HFF-Myc (cell line): ENCODE measurements at regions not wholly inside any gene's neighbourhood (a gene's known extent, or its start where the extent isn't known, plus 50 kb on each side); places are given as distances from the start of the nearest gene placed in this dataset.

Source experiments
- DNase-seq: peaks from one replicate; pipeline ENCODE4 v3.0.0-alpha.2; 2011; ENCODE audit warnings: low read depth; ENCODE audit errors: extremely low read depth
- H3K4me3 ChIP-seq: replicated peaks from 2 replicates; pipeline ENCODE4 v1.5.1; 2011; ENCODE audit warnings: low read depth, mild to moderate bottlenecking, control low read depth, low read length
- TF ChIP-seq, protein P1 (sequence below): IDR thresholded peaks from 2 replicates; pipeline ENCODE4 v1.5.1; 2012; ENCODE audit warnings: mild to moderate bottlenecking, low read depth, low read length, control low read depth; ENCODE audit errors: missing control alignments

DNA sequence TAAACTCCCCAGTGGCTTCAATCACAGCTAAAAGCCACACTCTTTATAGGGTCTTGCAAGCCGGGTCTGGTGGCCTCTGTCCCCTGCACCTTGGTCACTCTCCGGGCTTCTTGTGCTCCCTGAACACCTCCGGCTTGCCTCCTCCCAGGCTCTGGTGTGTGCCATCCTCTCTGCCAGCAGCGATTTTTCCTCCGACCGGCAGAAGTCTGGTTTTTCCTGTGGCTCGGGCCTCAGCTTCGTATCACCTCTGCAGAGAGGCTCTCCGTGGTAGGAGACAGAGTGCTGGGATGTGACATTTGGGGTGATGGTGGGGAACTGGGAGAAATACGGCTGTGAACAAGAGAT is 58.8 kb upstream of the HPCAL1 start:
- TF ChIP-seq, protein P1, sequence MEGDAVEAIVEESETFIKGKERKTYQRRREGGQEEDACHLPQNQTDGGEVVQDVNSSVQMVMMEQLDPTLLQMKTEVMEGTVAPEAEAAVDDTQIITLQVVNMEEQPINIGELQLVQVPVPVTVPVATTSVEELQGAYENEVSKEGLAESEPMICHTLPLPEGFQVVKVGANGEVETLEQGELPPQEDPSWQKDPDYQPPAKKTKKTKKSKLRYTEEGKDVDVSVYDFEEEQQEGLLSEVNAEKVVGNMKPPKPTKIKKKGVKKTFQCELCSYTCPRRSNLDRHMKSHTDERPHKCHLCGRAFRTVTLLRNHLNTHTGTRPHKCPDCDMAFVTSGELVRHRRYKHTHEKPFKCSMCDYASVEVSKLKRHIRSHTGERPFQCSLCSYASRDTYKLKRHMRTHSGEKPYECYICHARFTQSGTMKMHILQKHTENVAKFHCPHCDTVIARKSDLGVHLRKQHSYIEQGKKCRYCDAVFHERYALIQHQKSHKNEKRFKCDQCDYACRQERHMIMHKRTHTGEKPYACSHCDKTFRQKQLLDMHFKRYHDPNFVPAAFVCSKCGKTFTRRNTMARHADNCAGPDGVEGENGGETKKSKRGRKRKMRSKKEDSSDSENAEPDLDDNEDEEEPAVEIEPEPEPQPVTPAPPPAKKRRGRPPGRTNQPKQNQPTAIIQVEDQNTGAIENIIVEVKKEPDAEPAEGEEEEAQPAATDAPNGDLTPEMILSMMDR, result no peak
- H3K4me3 ChIP-seq, result no peak overlapping the region
- DNase-seq, result no peak

DNA sequence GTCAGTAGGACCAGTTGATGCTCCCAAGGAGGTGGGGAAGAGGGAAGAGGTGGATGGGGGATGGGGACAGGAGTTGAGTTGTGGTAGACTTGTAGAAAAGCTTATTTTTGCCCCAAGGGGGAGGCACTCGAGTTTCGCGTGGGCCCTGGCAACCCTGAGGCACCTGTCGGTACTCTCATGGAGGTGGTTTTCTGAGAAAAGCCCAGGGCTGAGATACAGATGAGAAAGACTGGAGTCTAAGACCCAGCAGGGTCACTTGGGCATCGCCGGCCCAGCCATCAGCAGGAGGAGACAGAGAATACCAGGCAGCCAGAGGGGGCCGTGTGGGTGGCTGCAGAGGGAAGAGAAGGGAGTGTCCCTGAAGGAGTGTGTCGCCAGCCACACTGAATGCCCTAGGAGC is 57.7 kb upstream of the HPCAL1 start:
- TF ChIP-seq, protein P1, result no peak

GRCh38 chr2:10245661-10246060 is 57.0 kb upstream of the HPCAL1 start:
- no peak overlapping the region for H3K4me3 ChIP-seq
- DNase-seq, result no peak
- TF ChIP-seq, protein P1, result no peak

More for the DNA sequence above, 57.7 kb upstream of the HPCAL1 start:
- H3K4me3 ChIP-seq, result no peak overlapping the region
- DNase-seq, result no peak

- DNase-seq, result no peak
- TF ChIP-seq, protein P1, result no peak
- H3K4me3 ChIP-seq, result no peak overlapping the region
Observed at GRCh38 chr2:10246370-10246769, 56.3 kb upstream of the HPCAL1 start.

DNA sequence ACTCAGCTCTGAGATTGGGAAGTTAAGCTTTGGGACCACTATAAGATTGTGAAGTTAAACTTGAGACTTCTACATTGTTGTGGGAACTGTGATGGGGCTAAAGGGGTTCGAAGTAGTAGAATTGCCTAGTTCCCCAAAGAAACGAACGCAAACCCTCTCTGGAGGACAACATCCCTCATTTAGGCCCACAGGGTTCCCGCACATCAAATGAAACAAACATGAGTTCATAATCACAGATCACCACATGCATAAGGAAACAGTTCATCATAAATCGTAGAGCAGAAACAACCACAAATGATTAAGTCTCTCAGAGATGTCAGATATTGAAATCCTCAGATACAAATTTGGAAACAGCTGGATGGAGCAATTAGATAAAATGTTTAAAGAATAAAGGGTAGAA is 55.9 kb upstream of the HPCAL1 start:
- DNase-seq, result no peak
- H3K4me3 ChIP-seq, result no peak overlapping the region
- TF ChIP-seq, protein P1, result no peak

DNA sequence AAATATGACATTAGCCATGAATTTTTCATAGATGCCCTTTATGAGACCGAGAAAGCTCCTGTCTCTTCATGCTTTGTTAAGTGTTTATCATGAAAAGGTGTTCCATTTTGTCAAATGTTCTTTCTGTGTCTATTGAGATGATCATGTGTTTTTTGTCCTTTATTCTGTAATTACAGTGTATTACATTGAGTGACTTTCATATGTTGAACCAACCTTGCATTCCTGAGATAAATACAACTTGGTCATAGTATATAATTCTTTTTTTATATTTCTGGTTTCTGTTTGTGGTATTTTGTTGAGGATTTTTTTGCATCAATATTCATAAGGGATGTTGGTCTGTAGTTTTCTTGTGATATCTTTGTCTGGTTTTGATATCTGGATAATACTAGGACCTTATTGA is 52.9 kb upstream of the HPCAL1 start:
- H3K4me3 ChIP-seq, result no peak overlapping the region
- TF ChIP-seq, protein P1, result no peak

DNA sequence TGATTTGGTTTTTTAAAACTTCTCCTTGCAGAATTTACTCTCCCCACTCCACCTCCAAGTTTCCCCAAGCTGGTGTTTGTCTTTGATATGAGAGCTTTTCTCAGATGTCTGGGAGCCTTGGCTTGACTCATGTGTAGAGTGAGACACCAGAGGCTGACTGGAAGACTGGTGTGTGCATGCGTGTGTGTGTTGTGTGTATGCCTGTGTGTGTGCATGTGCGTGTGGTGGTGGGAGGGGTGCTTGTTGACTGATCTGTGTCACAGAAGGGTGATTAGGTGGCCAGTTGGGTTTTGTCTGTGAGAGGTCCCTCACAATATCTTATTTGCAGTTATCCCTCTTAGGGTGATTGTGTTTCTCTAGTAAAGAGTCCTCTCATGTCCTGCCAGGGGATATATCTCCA is 50.5 kb upstream of the HPCAL1 start:
- no peak overlapping the region for H3K4me3 ChIP-seq
- TF ChIP-seq, protein P1, result no peak
- DNase-seq, result no peak

More for the DNA sequence above, 52.9 kb upstream of the HPCAL1 start:
- no peak for DNase-seq
